ENCODE measurements at regions not wholly inside any gene's neighbourhood (a gene's known extent, or its start where the extent isn't known, plus 50 kb on each side); places are given as distances from the start of the nearest gene placed in this dataset.

GRCh38 chr1:61627365-61627764 is 97.6 kb downstream of the TM2D1 start:
- DNase-seq (ENCODE audit: low read depth, low spot score): no peak

DNA sequence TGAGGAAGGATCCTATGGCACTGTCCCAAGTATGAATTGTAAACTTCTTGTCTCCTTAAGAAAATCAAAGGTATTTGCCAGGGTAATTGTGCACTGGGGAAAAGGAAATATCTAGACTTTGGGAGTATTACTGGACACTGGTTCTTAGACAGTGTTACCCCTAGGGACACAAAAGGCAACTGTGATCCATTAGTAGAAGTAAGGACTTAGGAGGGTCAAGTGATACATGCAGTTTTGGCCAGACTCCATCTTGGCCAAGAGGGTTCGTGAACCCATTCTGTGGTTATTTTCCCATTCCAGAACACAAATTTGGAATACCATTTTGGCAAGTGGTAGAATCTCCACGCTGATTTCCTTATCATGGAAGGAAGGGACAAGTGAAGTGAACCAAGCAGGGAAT is 98.1 kb downstream of the TM2D1 start:
- DNase-seq (ENCODE audit: low read depth, low spot score): no peak

DNA sequence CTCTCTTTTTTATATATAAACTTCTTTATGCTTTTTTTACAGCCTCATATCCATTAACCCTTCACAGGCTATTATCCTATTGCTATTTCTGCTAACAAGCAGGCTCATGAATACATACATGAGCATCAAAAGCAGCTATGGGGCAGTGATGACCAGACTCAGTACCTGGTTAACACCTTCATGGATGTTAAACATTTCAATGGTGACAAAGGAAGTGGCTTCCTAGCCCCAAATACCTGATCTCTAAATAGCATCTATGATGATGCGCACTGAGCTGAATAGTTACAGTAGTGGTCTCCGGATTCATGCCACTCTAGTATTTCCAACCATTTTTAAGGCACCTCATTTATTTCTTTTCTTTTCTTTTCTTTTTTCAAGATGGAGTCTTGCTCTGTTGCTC is 101.1 kb downstream of the TM2D1 start:
- no peak for DNase-seq (ENCODE audit: low read depth, low spot score)

- no peak for DNase-seq (ENCODE audit: low read depth, low spot score)
Observed at GRCh38 chr1:61620536-61620935, 104.4 kb downstream of the TM2D1 start.

GRCh38 chr1:61618755-61619154 is 106.2 kb downstream of the TM2D1 start:
- peak; percentile 13 for DNase-seq (ENCODE audit: low read depth, low spot score)

DNA sequence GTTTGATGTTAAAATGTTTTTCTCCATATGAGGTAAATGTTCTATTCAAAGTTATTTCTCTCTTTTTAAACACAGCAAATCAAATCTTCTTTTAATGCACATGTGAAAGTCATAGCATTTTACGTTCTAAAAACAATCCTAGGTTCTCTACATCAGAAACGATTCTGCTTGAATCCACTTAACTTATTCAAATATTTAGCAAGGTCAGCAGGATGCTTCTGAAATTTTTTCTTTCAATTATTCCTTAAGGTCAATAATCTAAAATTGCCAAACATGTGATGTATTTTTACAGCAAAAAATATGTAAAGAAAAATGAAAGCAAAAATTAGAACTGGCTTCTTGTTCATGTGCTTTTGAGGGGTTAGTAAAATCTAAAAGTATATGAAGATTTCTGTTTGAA is 106.7 kb downstream of the TM2D1 start:
- no peak for DNase-seq (ENCODE audit: low read depth, low spot score)

GRCh38 chr1:61616830-61617229 is 108.1 kb downstream of the TM2D1 start:
- no peak for DNase-seq (ENCODE audit: low read depth, low spot score)

DNA sequence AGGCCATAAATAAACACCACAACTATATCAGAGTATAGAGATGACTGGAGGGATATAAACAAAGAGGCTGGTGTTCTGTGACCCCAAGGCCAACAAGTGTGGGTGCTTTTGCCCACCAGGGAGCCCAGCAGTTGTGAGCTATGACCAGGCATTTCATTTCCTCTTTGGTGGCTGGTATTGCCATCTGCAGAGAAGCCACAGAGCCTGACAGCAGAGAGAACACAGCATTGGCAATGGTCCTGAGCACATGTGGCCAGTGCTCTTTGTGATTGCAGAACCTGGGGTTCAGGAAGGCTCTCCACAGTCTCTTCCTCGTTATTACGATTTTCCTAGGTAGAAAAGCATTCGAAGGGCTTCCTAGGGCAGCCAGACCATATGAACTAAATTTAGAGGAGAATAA is 112.3 kb downstream of the TM2D1 start:
- DNase-seq (ENCODE audit: low read depth, low spot score): no peak

DNA sequence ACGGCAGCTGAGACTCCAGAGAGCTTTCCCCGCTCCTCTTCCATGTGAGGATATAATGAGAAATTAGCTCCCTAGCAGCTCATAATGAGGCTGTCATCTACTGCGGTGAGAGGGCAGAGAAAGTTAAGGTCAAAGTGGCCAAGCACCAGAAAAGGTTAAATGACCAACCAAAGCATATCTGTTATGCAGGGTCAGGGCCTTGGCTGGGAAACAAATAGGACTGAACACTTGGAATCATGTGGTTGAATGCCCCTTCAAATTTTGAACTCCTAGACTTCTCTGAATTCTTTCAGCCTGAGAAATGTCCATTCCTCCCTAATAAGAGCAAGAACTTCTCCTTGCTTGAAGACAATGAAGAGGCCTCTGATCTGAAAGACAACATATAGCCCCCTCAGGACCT is 115.9 kb downstream of the TM2D1 start:
- DNase-seq (ENCODE audit: low read depth, low spot score): no peak

- DNase-seq (ENCODE audit: low read depth, low spot score): peak; percentile 37
Observed at GRCh38 chr1:61607448-61607847, 117.5 kb downstream of the TM2D1 start.

- DNase-seq (ENCODE audit: low read depth, low spot score): no peak
Observed at GRCh38 chr1:61606448-61607312, 118.3 kb downstream of the TM2D1 start.

DNA sequence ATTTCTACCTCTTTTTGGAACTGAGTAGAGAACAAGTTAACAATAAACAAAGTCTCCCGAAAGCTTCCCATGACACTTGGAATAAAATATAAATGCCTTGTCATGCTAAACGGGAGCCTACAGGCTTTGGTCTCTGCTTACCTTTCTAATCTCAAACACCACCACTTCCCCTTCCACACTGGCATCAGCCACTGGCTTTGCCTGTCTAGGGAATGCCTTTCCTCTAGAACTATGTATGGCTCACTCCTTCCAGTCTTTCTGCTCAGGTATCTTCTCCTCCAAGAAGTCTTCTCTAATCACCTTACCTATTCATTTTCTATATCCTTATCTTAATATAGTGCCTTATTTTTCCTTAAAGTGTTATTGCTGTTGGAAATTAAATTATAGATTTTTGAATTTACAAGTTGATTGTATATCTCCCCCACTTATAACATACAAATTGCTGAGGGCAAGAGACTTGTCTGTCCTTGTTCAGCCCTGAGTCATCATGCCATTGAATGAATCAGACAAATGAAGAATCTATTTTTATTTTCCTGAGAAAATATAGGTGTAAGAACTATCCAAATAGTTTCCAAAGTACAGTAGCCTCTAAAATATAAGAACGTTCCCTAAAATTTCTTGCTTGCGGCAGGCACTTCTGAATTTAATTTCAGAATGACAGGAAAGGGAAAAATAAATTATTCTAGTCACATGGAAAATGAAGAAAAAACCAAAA is 119.2 kb downstream of the TM2D1 start:
- DNase-seq (ENCODE audit: low read depth, low spot score): no peak

GRCh38 chr1:61604684-61605083 is 120.3 kb downstream of the TM2D1 start:
- no peak for DNase-seq (ENCODE audit: low read depth, low spot score)

- no peak for DNase-seq (ENCODE audit: low read depth, low spot score)
Observed at GRCh38 chr1:61604261-61604660, 120.7 kb downstream of the TM2D1 start.

DNA sequence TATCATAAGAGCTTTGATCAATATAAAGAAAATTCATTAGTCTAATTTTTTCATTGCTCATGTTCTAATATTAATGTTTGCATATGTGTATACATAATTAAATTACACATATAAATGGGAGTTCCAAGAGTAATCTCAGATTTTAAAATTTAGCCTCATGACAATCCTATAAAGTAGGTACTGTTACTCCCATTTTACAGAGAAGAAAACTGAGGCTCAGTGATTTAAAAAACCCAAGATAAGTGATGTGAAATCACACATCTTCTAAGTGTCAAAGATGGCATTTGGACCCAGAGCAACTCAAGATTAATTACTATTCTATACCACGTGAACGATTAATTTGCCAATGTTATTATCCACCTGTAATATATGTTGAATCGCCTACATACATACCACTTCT is 122.3 kb downstream of the TM2D1 start:
- DNase-seq (ENCODE audit: low read depth, low spot score): no peak

- no peak for DNase-seq (ENCODE audit: low read depth, low spot score)
Observed at GRCh38 chr1:61597601-61598000, 127.3 kb downstream of the TM2D1 start.

DNA sequence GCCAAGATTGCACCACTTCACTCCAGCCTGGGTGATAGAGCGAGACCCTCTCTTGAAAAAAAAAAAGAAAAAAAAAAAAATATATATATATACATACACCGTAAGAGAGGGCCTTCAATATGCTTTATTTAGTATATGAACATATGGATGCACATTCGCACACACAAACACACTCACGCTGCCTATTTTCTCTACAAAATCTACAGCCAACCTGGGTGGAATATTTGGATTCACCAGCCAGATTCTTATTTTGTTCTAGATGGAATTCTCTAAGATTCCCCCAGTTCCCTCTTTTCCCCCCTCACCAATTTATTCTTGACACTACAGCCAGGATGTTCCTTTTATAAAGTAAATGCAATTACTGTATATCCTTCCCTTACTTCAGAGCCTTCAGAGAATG is 131.6 kb downstream of the TM2D1 start:
- DNase-seq (ENCODE audit: low read depth, low spot score): no peak

- DNase-seq (ENCODE audit: low read depth, low spot score): no peak
Observed at GRCh38 chr1:61591351-61591750, 133.6 kb downstream of the TM2D1 start.

DNA sequence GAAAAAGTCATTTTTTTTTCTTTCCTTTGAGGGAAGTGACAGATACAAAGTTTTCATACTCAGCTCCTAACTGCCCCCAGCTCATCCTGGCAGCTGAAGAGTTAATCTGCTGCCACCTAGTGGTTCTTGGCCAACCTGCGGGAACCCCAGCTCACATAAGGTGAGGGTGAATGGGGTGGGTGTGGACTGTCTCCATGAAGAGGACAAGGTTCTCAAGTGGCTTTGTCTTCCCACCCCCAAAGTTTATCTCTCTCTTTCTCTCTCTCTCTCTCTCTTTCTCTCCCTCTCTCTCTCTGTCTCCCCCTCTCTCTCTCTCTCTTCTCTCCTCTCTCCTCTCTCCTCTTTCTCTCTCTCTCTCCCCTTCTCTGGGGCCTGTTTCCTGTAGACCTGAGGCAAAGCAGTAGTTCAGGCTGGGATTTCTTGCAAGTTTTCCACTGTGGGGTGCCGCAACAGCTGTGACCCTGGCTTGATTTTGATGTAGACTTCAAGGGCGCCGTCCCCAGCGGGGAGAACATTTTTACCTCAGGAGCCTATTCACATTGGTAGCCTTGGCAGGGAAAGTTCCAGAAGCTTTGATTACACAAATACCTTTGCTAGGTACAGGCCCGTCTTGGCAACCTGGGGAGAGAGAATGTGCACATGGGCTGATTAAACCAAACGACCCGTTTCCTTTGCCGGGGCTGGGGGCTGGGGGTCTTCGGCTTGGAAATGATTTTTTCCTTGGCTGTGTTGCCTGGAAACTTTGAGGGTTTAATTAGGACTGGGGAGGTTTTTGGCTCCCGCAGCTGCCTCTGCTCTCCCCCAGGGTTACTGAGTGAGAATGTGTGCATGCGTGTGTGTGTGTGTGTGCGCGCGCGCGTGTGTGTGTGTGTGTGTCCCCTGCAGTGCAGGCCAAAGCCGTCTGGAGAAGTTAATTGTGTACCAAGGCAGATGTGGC is 135.9 kb downstream of the TM2D1 start:
- DNase-seq (ENCODE audit: low read depth, low spot score): peak; percentile 82

DNA sequence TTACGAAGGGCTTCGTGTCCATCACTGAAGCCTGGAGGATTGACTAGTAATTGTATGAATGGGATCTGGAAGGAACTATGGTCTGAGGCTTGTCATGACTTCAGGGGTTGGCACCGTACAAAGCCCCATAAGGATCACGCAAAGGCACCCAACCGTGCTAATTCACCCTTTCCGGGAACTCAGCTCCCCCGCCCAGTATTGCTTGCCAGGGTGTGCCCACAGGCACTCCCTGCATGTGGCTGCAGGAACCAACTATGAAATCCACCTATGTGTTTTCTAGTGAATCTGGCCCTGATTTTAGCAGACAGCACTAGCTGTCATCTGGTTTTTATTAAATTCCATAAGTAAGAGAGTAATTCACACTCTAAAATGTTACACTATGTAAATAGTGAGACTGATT is 139.2 kb downstream of the TM2D1 start:
- DNase-seq (ENCODE audit: low read depth, low spot score): no peak

- DNase-seq (ENCODE audit: low read depth, low spot score): no peak
Observed at GRCh38 chr1:61583703-61584102, 141.2 kb downstream of the TM2D1 start.

GRCh38 chr1:61581251-61581650 is 143.7 kb downstream of the TM2D1 start:
- DNase-seq (ENCODE audit: low read depth, low spot score): no peak

Measured in ELF-1 (cell line).